IMR-90 (cell line): ENCODE measurements at regions not wholly inside any gene's neighbourhood (a gene's known extent, or its start where the extent isn't known, plus 50 kb on each side); places are given as distances from the start of the nearest gene placed in this dataset.

ENCODE experiments used
- ATAC-seq: fragments of 200-7000 bp; cut with Tn5 transposase; 2 replicates; pipeline ENCODE4 v1.9.1; 2020; ENCODE audit warnings: low read depth, mild to moderate bottlenecking, moderate library complexity
- BruUV-seq: library from RNA; stranded (reverse); fragments of 400-500 nt; replicated peaks from 2 replicates; lab custom pipeline; 2021; lab: Mats Ljungman, UMichigan
- CTCF ChIA-PET: fragments of 300-600 bp; formaldehyde crosslinking; extraction: SDS; loops from one replicate; lab custom pipeline; 2021; ENCODE audit warnings: antibody characterized with exemption; lab: Yijun Ruan, JAX
- POLR2A ChIA-PET: fragments of 300-600 bp; sonication (Branson Sonifier 250); formaldehyde crosslinking; loops from one replicate; lab custom pipeline; 2022; ENCODE audit warnings: antibody characterized with exemption; ENCODE audit not compliant: unreplicated experiment; lab: Charles Lee
- DNase-seq: peaks from one replicate; pipeline ENCODE4 v3.0.0; 2013
- H2AFZ ChIP-seq: replicated peaks from 2 replicates; pipeline ENCODE3; 2013; ENCODE audit warnings: low read length, mild to moderate bottlenecking; ENCODE audit not compliant: poor library complexity
- H2AK5ac ChIP-seq: 2 replicates; pipeline ENCODE4 v1.6.1; 2013; ENCODE audit warnings: low read depth, low read length, inconsistent platforms
- H2AK9ac ChIP-seq: replicated peaks from 2 replicates; pipeline ENCODE3; 2013; ENCODE audit warnings: mild to moderate bottlenecking, low read depth, low read length, moderate library complexity; ENCODE audit not compliant: poor library complexity
- H2BK120ac ChIP-seq: 2 replicates; pipeline ENCODE4 v1.6.1; 2013; ENCODE audit warnings: low read depth, low read length, inconsistent platforms
- H2BK15ac ChIP-seq: 3 replicates; pipeline ENCODE4 v1.6.1; 2013; ENCODE audit warnings: low read depth, low read length, inconsistent platforms
- H2BK20ac ChIP-seq: 2 replicates; pipeline ENCODE4 v1.6.1; 2013; ENCODE audit warnings: low read depth, mild to moderate bottlenecking, inconsistent platforms, low read length, moderate library complexity
- H2BK5ac ChIP-seq: 2 replicates; pipeline ENCODE4 v1.6.1; 2013; ENCODE audit warnings: mild to moderate bottlenecking, low read depth, low read length, inconsistent platforms; ENCODE audit not compliant: poor library complexity, severe bottlenecking
- H3K14ac ChIP-seq: replicated peaks from 2 replicates; pipeline ENCODE4 v1.6.1; 2013; ENCODE audit warnings: low read depth, low read length, inconsistent platforms
- H3K18ac ChIP-seq: 2 replicates; pipeline ENCODE4 v1.6.1; 2013; ENCODE audit warnings: low read depth, low read length, control low read depth
- H3K23ac ChIP-seq: 2 replicates; pipeline ENCODE4 v1.6.1; 2013; ENCODE audit warnings: low read depth, low read length, inconsistent platforms
- H3K27ac ChIP-seq: 2 replicates; pipeline ENCODE4 v1.5.1; 2013; ENCODE audit warnings: mild to moderate bottlenecking, control low read depth, low read length; ENCODE audit not compliant: insufficient read depth
- H3K27me3 ChIP-seq: 2 replicates; pipeline ENCODE4 v1.6.1; 2013; ENCODE audit warnings: low read length; ENCODE audit not compliant: control insufficient read depth, insufficient read depth
- H3K36me3 ChIP-seq: 2 replicates; pipeline ENCODE4 v1.6.1; 2013; ENCODE audit warnings: low read length, mixed read lengths; ENCODE audit not compliant: control insufficient read depth, insufficient read depth
- H3K4ac ChIP-seq: 2 replicates; pipeline ENCODE4 v1.6.1; 2013; ENCODE audit warnings: low read depth, low read length, inconsistent platforms
- H3K4me1 ChIP-seq: 2 replicates; pipeline ENCODE4 v1.6.1; 2013; ENCODE audit warnings: low read length, mixed read lengths; ENCODE audit not compliant: control insufficient read depth, insufficient read depth
- H3K4me2 ChIP-seq: 2 replicates; pipeline ENCODE4 v1.6.1; 2013; ENCODE audit warnings: low read depth, mild to moderate bottlenecking, control low read depth, low read length, moderate library complexity
- H3K4me3 ChIP-seq: 2 replicates; pipeline ENCODE4 v1.5.1; 2013; ENCODE audit warnings: low read depth, mild to moderate bottlenecking, control low read depth, low read length, moderate library complexity; ENCODE audit not compliant: insufficient read depth
- H3K56ac ChIP-seq: 2 replicates; pipeline ENCODE4 v1.6.1; 2013; ENCODE audit warnings: low read length, inconsistent platforms; ENCODE audit not compliant: insufficient read depth; ENCODE audit errors: extremely low read depth
- H3K79me1 ChIP-seq, 2 experiments: 2 replicates each; pipeline ENCODE4 v1.6.1; 2013; ENCODE audit warnings: low read length in 2 of 2, inconsistent platforms in 1 of 2, low read depth in 1 of 2
- H3K9ac ChIP-seq: 2 replicates; pipeline ENCODE4 v1.6.1; 2013; ENCODE audit warnings: low read depth, low read length, control low read depth
- H3K9me1 ChIP-seq: 2 replicates; pipeline ENCODE4 v1.6.1; 2013; ENCODE audit warnings: low read length, inconsistent platforms; ENCODE audit not compliant: insufficient read depth
- H3K9me3 ChIP-seq: 2 replicates; pipeline ENCODE4 v1.6.1; 2013; ENCODE audit warnings: low read length; ENCODE audit not compliant: control insufficient read depth, insufficient read depth
- H4K20me1 ChIP-seq: 2 replicates; pipeline ENCODE4 v1.6.1; 2013; ENCODE audit warnings: low read length, inconsistent platforms; ENCODE audit not compliant: insufficient read depth
- H4K5ac ChIP-seq: 2 replicates; pipeline ENCODE4 v1.6.1; 2013; ENCODE audit warnings: mild to moderate bottlenecking, low read depth, low read length, control low read depth
- H4K8ac ChIP-seq, 2 experiments: 2 replicates each; pipeline ENCODE4 v1.6.1; 2013; ENCODE audit warnings: low read depth in 2 of 2, low read length in 2 of 2, control low read depth in 1 of 2, inconsistent platforms in 1 of 2
- H4K91ac ChIP-seq: 2 replicates; pipeline ENCODE4 v1.6.1; 2013; ENCODE audit warnings: low read depth, low read length, inconsistent platforms; ENCODE audit not compliant: insufficient read depth
- BHLHE40 ChIP-seq: fragments of 150-350 bp; IDR thresholded peaks from 2 replicates; pipeline ENCODE4 v1.6.1; 2016; ENCODE audit warnings: mild to moderate bottlenecking, low read depth, low read length
- FOS ChIP-seq: fragments of 150-350 bp; IDR thresholded peaks from 2 replicates; pipeline ENCODE4 v1.6.1; 2016; ENCODE audit warnings: low read depth, low read length
- MAFK ChIP-seq: IDR thresholded peaks from 2 replicates; pipeline ENCODE4 v1.6.1; 2012; ENCODE audit warnings: low read depth, low read length, improper control_type of control experiment
- MAZ ChIP-seq: IDR thresholded peaks from 2 replicates; pipeline ENCODE4 v1.6.1; 2012; ENCODE audit warnings: low read depth, mild to moderate bottlenecking, low read length, improper control_type of control experiment, moderate library complexity, borderline replicate concordance
- NFE2L2 ChIP-seq: fragments of 150-350 bp; IDR thresholded peaks from 2 replicates; pipeline ENCODE4 v1.6.1; 2016; ENCODE audit warnings: low read depth, mild to moderate bottlenecking, low read length
- RAD21 ChIP-seq: IDR thresholded peaks from 2 replicates; pipeline ENCODE4 v1.6.1; 2012; ENCODE audit warnings: low read length, improper control_type of control experiment
- WGBS, 2 experiments: methylation state at CpG; one replicate each; pipeline versions ENCODE4 v1.1.5 to v1.1.7; 2013; ENCODE audit warnings: missing lambda C conversion rate in 2 of 2; ENCODE audit not compliant: insufficient read length in 1 of 2; ENCODE audit errors: extremely low coverage in 2 of 2; 5-methylcytosine and 5-hydroxymethylcytosine counted together
- dilution Hi-C: fragments of 300-500 bp; cut with HindIII; formaldehyde crosslinking; loops from one replicate; pipeline ENCODE4 v1.14.3; 2018; ENCODE audit warnings: low sequenced_read_pairs; ENCODE audit not compliant: unreplicated experiment
- in situ Hi-C: fragments of 300-500 bp; cut with MboI; formaldehyde crosslinking; loops from 3 replicates; pipeline ENCODE4 v1.14.3; 2019; ENCODE audit warnings: low sequenced_read_pairs, inconsistent platforms, mixed read lengths
- intact Hi-C: fragments of 100-400 bp; cut with micrococcal nuclease; formaldehyde crosslinking; loops from 2 replicates; pipeline ENCODE4 v1.10.0; 2022
- TF ChIP-seq, protein P1 (sequence below): conservative IDR thresholded peaks from 2 replicates; pipeline ENCODE4 v1.5.1; 2012; ENCODE audit warnings: mild to moderate bottlenecking, low read depth, low read length, improper control_type of control experiment

DNA sequence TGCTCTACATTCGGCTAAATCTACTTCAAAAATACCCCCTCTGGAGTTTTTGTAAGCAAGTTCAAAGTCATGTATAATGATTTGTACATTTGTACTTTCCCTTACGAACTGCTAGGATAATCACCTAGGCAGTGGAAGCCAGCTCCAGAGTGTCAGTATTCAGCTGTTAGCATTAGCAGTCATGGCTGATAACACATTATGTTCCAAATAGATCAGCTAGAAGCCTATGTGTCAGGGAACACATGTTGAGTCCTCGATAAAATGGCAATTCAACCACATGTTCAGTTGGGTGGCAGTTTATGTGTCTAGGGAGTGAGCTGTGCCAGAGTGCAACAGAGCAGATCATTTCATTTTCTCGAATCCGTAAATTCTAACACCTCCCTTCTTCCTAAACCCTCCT is 65.8 kb upstream of the KRTAP11-1 start:
- no peak overlapping the region for H3K14ac ChIP-seq
- in situ Hi-C loops = no loop called here
- H2BK120ac ChIP-seq = no peak overlapping the region
- H4K91ac ChIP-seq = no peak overlapping the region
- H4K20me1 ChIP-seq = no peaks in the 10 kb centered on the region
- H3K4me2 ChIP-seq = no peak overlapping the region
- no peak overlapping the region for H2AK9ac ChIP-seq
- BruUV-seq = no TSS peak
- CTCF ChIA-PET = no interaction called here
- WGBS, 2 experiments = 100% methylated on average over 2 of the region's 5 CpGs; no CpG with 5 or more reads in 1 of the 2 experiments
- H3K79me1 ChIP-seq = no peaks in the 10 kb centered on the region
- H3K9me1 ChIP-seq = no peaks in the 10 kb centered on the region
- POLR2A ChIA-PET = no interaction called here
- no peak overlapping the region for H3K9ac ChIP-seq
- H2BK5ac ChIP-seq = no peak overlapping the region
- intact Hi-C loops = no loop called here
- H2BK20ac ChIP-seq = no peak overlapping the region
- H3K4me1 ChIP-seq = no peaks in the 10 kb centered on the region
- H2AK5ac ChIP-seq = no peak overlapping the region
- H3K9me3 ChIP-seq = peaks cover 9% of the 10 kb centered on the region
- no peaks in the 10 kb centered on the region for H3K27me3 ChIP-seq
- no peak overlapping the region for H3K27ac ChIP-seq
- no peak overlapping the region for H3K18ac ChIP-seq
- no peak overlapping the region for H3K56ac ChIP-seq
- no peak overlapping the region for H2BK15ac ChIP-seq
- H3K36me3 ChIP-seq = no peaks in the 10 kb centered on the region
- no peak overlapping the region for H4K8ac ChIP-seq
- no peak overlapping the region for H3K4me3 ChIP-seq
- no peak overlapping the region for H3K23ac ChIP-seq
- dilution Hi-C loops = no loop called here
- DNase-seq = no peak
- no peak overlapping the region for H3K4ac ChIP-seq
- no peak overlapping the region for H4K5ac ChIP-seq
- ATAC-seq = no peak
- no peak overlapping the region for H2AFZ ChIP-seq
- TF ChIP-seq MAZ (no peak), MAFK (no peak), RAD21 (no peak), FOS (no peak), BHLHE40 (no peak), NFE2L2 (no peak)
- TF ChIP-seq, protein P1, sequence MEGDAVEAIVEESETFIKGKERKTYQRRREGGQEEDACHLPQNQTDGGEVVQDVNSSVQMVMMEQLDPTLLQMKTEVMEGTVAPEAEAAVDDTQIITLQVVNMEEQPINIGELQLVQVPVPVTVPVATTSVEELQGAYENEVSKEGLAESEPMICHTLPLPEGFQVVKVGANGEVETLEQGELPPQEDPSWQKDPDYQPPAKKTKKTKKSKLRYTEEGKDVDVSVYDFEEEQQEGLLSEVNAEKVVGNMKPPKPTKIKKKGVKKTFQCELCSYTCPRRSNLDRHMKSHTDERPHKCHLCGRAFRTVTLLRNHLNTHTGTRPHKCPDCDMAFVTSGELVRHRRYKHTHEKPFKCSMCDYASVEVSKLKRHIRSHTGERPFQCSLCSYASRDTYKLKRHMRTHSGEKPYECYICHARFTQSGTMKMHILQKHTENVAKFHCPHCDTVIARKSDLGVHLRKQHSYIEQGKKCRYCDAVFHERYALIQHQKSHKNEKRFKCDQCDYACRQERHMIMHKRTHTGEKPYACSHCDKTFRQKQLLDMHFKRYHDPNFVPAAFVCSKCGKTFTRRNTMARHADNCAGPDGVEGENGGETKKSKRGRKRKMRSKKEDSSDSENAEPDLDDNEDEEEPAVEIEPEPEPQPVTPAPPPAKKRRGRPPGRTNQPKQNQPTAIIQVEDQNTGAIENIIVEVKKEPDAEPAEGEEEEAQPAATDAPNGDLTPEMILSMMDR = no peak
